Left renal pelvis (tissue), 4 donors: ENCODE measurements at regions not wholly inside any gene's neighbourhood (a gene's known extent, or its start where the extent isn't known, plus 50 kb on each side); places are given as distances from the start of the nearest gene placed in this dataset.

Source experiments
- DNase-seq, 4 donors: peaks; one replicate each; pipeline ENCODE4 v3.0.0-alpha.2; 2013; ENCODE audit warnings: low read depth in 4 of 4, low spot score in 3 of 4

GRCh38 chr2:21469158-21469557 is 345.4 kb downstream of the TDRD15 start:
- no peak for DNase-seq

GRCh38 chr2:21469564-21469963 is 345.8 kb downstream of the TDRD15 start:
- DNase-seq: no peak

- DNase-seq: no peak
These were observed 356.4 kb downstream of the TDRD15 start for GRCh38 chr2:21480162-21480561.

GRCh38 chr2:21484643-21485042 is 360.9 kb downstream of the TDRD15 start:
- no peak for DNase-seq

- DNase-seq: no peak
These were observed 362.7 kb downstream of the TDRD15 start for GRCh38 chr2:21486445-21486844.

- DNase-seq: no peak
These were observed 365.3 kb downstream of the TDRD15 start for GRCh38 chr2:21489080-21489479.

GRCh38 chr2:21498016-21498415 is 374.2 kb downstream of the TDRD15 start:
- no peak for DNase-seq

GRCh38 chr2:21500401-21500945 is 376.7 kb downstream of the TDRD15 start:
- DNase-seq: no peak

GRCh38 chr2:21501376-21502027 is 377.7 kb downstream of the TDRD15 start:
- DNase-seq: no peak

- no peak for DNase-seq
These were observed 392.1 kb downstream of the TDRD15 start for GRCh38 chr2:21515903-21516302.

- no peak for DNase-seq
These were observed 395.6 kb downstream of the TDRD15 start for GRCh38 chr2:21519412-21519811.

GRCh38 chr2:21519821-21520220 is 396.1 kb downstream of the TDRD15 start:
- DNase-seq: no peak

GRCh38 chr2:21535826-21536225 is 412.1 kb downstream of the TDRD15 start:
- no peak for DNase-seq

- DNase-seq: no peak
These were observed 415.9 kb downstream of the TDRD15 start for GRCh38 chr2:21539685-21540084.

GRCh38 chr2:21543630-21544029 is 419.9 kb downstream of the TDRD15 start:
- no peak for DNase-seq

- DNase-seq: no peak
These were observed 420.6 kb downstream of the TDRD15 start for GRCh38 chr2:21544392-21544791.

- no peak for DNase-seq
These were observed 429.2 kb downstream of the TDRD15 start for GRCh38 chr2:21552981-21553380.

- DNase-seq: no peak
These were observed 435.6 kb downstream of the TDRD15 start for GRCh38 chr2:21559351-21559750.

GRCh38 chr2:21561965-21562364 is 438.2 kb downstream of the TDRD15 start:
- DNase-seq: no peak

GRCh38 chr2:21567395-21567794 is 443.6 kb downstream of the TDRD15 start:
- DNase-seq: no peak

GRCh38 chr2:21571686-21572085 is 447.9 kb downstream of the TDRD15 start:
- DNase-seq: no peak

- no peak for DNase-seq
These were observed 456.6 kb downstream of the TDRD15 start for GRCh38 chr2:21580391-21580790.

- DNase-seq: no peak
These were observed 462.1 kb downstream of the TDRD15 start for GRCh38 chr2:21585881-21586280.
